IPS-18c (cell line): ENCODE measurements at regions not wholly inside any gene's neighbourhood (a gene's known extent, or its start where the extent isn't known, plus 50 kb on each side); places are given as distances from the start of the nearest gene placed in this dataset.
"Not testable (repeated sequence)": the region's sequence is repeated elsewhere in the genome, so short reads cannot be mapped to it uniquely, and the experiment has no call there.

Experiments
- H3K4me3 ChIP-seq: 2 replicates; pipeline ENCODE4 v1.7.0; 2013; ENCODE audit warnings: low read depth, mild to moderate bottlenecking, low read length, moderate library complexity; ENCODE audit not compliant: insufficient read depth
- H3K9me3 ChIP-seq: one replicate; pipeline ENCODE4 v1.6.1; 2013; ENCODE audit warnings: mild to moderate bottlenecking, low read length, moderate library complexity; ENCODE audit not compliant: control insufficient read depth, insufficient read depth

- H3K4me3 ChIP-seq, H3K9me3 ChIP-seq: not testable (repeated sequence)
These were observed 64.4 kb downstream of the KLRB1 start for GRCh38 chr12:9543341-9543740.

GRCh38 chr12:9542827-9543226 is 64.9 kb downstream of the KLRB1 start:
- not testable (repeated sequence) for H3K9me3 ChIP-seq, H3K4me3 ChIP-seq

DNA sequence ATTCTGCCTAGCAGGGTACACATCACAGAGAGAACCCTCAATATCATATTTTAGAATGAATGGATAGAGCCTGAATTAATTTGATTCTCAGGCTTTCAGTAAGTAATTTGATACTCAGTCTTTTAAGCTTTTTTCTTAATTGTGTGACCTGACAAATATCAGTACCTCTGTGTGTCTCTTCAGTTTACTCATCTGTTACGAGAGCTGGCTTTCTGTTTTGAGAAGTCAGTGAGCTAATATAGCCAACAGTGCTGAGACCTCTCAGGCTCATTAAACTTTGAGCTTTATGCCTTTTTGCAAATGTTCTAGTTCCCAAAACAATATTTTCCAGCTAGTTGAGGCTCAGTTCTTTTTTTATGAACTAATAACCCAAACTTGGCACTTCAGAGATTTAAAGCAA is 91.8 kb downstream of the KLRB1 start:
- not testable (repeated sequence) for H3K4me3 ChIP-seq, H3K9me3 ChIP-seq

- not testable (repeated sequence) for H3K4me3 ChIP-seq, H3K9me3 ChIP-seq
These were observed 95.0 kb downstream of the KLRB1 start for GRCh38 chr12:9512695-9513094.

DNA sequence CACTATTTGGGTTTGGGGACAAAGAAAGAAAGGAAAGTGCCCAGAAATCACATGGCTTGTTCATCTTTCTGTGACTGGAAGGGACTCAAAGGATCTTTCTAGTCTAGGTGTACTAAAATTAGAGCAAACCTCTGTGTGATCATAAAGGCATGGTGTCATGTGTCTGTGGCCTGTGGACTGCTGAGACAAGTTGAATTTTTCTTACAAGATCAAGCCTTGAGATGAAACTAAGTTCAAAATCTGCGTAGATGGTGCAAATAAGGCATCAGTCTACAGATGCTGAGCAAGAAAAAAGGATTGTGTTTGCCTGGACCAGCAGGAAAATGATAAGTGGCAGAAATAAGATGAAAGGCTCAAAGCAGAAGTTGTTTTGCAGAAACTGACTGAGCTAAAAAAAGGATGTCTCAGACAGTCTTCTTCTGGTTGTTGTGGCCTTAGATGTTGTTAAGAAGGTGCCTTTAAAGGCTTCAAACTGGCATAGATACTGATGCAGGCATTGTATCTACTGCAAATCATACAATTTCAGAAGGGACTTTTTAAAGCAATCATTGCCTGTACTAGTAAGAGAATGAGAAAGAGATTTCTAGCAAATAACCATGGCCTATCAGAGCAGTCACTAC is 97.2 kb downstream of the KLRB1 start:
- not testable (repeated sequence) for H3K4me3 ChIP-seq, H3K9me3 ChIP-seq

DNA sequence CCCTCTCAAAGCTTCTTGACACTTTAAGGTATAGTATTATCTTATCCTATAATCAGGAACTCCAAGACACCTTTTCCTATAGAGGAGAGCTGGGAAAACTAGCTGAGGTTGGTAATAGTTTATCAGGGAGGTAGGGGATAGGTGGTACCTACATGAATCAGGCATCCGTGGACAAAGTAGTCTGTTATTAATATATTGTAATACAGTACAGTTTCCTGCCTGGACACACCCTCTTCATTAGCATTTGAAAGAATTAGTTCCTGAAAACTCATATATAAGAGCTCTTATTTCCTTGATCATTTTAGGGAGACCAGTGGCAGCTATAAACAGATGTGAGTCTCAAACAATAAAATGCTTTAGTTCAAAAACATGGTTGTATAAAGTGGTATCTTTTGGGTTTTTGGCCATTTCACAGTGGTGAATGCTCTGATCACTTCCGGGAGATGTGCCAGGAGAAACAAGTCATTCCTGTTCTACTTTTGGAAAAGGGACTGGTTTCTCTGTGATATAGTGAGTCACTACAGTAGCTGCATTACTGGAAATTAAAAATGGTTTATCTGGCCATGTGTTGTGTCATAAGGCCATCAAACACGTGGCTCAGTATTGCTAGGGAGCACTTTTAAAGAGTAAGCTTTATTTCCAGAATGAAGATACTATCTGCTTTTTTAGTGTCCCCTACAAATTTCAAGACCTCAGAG is 98.1 kb downstream of the KLRB1 start:
- Histone ChIP-seq H3K9me3 (no peaks in the 10 kb centered on the region), H3K4me3 (no peak overlapping the region)

- no peak overlapping the region for H3K4me3 ChIP-seq
These were observed 101.0 kb downstream of the KLRB1 start for GRCh38 chr12:9506746-9507145.

DNA sequence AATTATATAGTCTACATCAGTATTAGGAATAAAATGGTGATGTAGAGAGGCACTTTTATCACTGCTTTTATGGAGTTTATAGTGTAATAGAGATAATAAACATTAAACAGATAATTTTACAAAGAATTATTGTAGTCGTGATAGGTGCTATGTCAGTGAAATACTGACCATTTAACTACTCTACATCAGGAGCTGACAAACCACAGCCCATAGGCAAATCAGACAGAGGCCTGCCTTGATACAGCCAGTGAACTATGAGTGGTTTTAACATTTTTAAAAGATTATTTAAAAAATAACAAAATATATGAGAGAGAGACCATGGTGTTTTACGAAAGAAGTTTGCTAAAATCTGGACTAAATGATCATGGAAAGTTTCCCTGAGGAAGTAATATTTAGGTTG is 104.3 kb downstream of the KLRB1 start:
- H3K9me3 ChIP-seq, H3K4me3 ChIP-seq: not testable (repeated sequence)

More at GRCh38 chr12:9506746-9507145, 101.0 kb downstream of the KLRB1 start:
- H3K9me3 ChIP-seq = no peaks in the 10 kb centered on the region

DNA sequence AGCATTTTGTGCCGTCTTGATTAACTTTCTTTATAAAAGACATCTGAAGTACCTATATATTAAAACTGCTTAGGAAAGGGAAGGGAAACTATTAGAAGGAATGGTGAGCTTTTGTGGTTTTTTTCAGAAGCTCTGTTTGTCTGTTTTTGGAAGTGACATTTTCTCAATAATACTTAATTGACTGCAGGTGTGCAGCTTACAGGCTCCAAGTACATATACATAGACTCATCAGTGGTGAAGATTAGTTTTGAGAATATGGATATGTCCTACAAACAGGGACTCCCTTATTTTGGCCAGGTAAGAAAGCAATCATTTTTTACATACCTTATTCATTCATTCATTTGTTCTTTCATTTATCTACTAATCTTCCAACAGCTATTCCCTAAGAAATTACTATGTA is 104.9 kb downstream of the KLRB1 start:
- not testable (repeated sequence) for H3K4me3 ChIP-seq, H3K9me3 ChIP-seq

- not testable (repeated sequence) for H3K4me3 ChIP-seq, H3K9me3 ChIP-seq
These were observed 114.4 kb downstream of the KLRB1 start for GRCh38 chr12:9493325-9493724.

DNA sequence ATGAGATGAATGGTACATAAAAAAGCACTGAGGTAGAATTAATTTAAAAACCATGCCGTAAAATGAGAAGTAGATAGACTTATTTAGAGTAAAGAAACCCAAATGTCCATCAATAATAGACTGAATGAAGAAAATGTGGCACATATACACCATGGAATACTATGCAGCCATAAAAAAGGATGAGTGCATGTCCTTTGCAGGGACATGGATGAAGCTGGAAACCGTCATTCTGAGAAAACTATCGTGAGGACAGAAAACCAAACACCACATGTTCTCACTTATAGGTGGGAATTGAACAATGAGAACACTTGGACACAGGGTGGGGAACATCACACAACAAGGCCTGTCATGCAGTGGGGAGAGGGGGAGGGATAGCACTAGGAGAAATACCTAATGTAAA is 126.4 kb downstream of the KLRB1 start:
- H3K9me3 ChIP-seq, H3K4me3 ChIP-seq: not testable (repeated sequence)

GRCh38 chr12:9474197-9474596 is 133.5 kb downstream of the KLRB1 start:
- not testable (repeated sequence) for H3K9me3 ChIP-seq, H3K4me3 ChIP-seq

DNA sequence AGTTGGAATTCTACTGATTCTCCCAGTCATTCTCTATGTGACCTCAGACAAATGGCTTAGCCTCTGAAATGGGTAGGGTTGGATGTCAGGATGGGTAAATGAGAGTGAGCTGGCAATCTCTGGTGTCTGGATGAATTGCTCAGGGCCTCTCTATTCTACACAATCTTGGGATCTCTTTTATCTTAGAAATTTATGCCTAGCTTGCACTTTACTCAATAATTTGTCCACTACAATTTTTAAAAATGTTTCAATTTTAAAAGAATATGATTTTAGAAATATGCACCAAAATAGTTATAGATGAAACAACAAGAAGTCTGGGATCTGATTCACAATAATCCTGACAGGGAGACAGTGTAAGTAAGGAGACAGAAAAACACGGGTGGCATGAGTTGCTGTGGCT is 134.1 kb downstream of the KLRB1 start:
- H3K4me3 ChIP-seq, H3K9me3 ChIP-seq: not testable (repeated sequence)

DNA sequence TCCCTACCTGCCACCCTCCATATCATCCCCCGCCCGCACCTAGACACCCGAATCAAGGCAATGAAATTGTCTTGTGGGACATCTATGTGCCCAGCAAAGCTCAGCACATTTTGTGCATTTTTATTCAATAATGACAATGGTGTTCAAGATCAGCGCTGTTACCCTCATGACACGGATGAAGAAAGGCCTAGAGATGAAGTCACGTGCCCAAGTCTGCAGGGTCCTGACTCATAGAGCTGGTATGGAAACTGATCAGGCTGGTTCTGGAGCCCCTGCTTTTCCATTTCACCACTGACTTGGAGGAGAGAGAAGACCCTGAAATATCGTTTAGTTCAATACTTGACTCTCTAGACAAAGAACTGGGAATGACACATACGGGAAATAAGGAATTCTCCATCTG is 136.2 kb downstream of the KLRB1 start:
- not testable (repeated sequence) for H3K9me3 ChIP-seq, H3K4me3 ChIP-seq

- H3K9me3 ChIP-seq, H3K4me3 ChIP-seq: not testable (repeated sequence)
These were observed 137.3 kb downstream of the KLRB1 start for GRCh38 chr12:9470367-9470766.

DNA sequence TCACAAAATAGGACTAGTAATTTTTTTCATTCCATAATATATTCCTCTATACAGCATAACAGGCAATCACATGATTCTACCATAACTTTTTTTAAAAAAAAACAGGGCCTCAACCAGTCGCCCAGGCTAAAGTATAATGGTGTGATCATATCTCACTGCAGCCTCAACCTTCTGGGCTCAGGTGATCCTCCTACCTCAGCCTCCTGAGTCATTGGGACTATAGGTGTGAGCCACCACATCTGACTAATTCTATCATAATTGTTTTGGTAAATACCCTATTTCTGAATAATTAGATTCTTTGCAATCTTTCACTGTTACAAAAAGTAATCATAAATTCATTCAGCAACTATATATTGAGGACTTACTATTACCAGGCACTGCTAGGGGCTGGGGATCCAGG is 137.8 kb downstream of the KLRB1 start:
- not testable (repeated sequence) for H3K9me3 ChIP-seq, H3K4me3 ChIP-seq

DNA sequence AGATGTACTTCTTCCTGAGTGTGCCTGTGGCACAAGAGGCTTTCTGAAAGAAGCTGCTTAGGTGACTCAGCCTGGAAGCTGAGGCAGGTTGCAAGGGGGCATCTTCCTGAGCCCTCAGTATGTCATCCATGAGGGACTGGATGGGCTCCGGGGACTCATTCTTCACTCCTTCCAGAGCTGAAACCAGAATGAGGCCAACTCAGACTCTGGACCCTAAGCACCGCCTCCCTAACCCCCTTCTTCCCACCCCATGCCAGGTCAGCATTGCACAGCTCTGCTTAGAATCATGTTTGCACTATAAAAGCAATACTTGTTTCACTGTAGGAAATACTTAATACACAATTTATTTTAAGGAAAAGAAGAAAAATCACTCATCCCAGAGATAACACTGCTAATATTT is 138.3 kb downstream of the KLRB1 start:
- H3K4me3 ChIP-seq, H3K9me3 ChIP-seq: not testable (repeated sequence)

DNA sequence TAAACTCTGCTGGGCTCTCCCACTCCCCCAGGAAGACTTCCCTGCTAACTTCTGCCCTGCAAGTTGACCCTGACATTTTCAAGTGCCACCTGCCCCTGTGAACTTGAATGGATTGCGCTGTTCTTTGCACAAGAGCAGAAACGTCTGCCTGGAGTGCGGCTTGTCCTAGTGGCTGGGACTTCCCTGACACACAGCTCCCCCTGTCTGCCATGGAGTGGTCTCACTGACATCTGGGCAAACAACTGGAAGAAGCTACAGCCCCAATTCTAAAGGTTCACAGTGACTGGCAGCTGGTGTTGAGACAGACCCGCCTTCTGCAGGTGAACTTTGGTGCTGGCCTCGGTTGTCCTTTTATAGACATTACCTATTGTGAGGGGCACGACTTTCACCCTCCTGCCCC is 138.7 kb downstream of the KLRB1 start:
- not testable (repeated sequence) for H3K4me3 ChIP-seq

DNA sequence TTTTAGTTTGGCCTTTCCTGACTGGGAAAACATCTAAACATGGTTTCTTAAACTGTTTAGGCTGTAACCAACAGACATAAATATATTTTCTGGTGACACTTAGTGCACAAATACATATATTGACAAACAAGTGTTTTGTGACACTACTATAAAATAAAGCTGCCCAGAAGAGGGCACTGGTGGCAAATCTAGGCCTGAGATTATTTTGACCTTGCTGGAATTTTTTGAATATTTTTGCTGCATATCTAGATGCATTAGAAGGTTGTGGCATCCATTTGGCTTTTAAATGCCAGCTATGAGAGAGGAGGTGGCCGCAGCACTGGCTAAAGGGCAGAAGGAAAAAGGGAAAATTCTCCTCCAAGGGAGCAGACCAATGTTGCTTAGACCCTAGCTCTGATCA is 139.6 kb downstream of the KLRB1 start:
- not testable (repeated sequence) for H3K4me3 ChIP-seq, H3K9me3 ChIP-seq

More for the DNA sequence above, 138.7 kb downstream of the KLRB1 start:
- H3K9me3 ChIP-seq = not testable (repeated sequence)
